ENCODE measurements at regions not wholly inside any gene's neighbourhood (a gene's known extent, or its start where the extent isn't known, plus 50 kb on each side); places are given as distances from the start of the nearest gene placed in this dataset.

DNA sequence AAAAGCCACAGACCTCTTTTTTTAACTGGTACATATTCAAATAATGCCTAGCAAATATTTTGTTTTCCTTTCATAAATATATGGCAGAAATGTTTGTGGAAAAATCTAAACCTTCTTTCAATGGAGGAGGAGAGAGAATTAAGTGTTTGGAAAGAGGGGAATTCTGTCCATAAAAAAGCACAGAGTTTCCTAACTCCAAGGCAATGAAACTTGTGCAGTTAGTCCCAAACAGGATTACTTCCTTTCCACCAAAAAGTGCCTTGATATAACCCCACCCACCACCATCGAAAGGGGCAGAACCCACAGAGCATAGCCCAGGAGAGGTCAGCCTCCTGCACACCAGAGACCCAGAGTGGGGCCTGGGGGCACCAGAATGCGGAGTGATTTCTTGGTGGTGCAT, 106.3 kb downstream of the OGFRL1 start:
- TF ChIP-seq, protein P1, sequence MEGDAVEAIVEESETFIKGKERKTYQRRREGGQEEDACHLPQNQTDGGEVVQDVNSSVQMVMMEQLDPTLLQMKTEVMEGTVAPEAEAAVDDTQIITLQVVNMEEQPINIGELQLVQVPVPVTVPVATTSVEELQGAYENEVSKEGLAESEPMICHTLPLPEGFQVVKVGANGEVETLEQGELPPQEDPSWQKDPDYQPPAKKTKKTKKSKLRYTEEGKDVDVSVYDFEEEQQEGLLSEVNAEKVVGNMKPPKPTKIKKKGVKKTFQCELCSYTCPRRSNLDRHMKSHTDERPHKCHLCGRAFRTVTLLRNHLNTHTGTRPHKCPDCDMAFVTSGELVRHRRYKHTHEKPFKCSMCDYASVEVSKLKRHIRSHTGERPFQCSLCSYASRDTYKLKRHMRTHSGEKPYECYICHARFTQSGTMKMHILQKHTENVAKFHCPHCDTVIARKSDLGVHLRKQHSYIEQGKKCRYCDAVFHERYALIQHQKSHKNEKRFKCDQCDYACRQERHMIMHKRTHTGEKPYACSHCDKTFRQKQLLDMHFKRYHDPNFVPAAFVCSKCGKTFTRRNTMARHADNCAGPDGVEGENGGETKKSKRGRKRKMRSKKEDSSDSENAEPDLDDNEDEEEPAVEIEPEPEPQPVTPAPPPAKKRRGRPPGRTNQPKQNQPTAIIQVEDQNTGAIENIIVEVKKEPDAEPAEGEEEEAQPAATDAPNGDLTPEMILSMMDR (IDR thresholded peaks at IDR 0.05; ENCODE audit: low read depth, low read length, missing input control): no peak
- TF ChIP-seq, protein P2, sequence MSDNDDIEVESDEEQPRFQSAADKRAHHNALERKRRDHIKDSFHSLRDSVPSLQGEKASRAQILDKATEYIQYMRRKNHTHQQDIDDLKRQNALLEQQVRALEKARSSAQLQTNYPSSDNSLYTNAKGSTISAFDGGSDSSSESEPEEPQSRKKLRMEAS (IDR thresholded peaks at IDR 0.05): no peak
- no peak for TF ChIP-seq TAF1 (conservative IDR thresholded peaks at IDR 0.05)
- no peak for TF ChIP-seq EGR1 (IDR thresholded peaks at IDR 0.05; ENCODE audit: low read depth in 2 of 2)
- no peak for TF ChIP-seq RAD21 (IDR thresholded peaks at IDR 0.05)
- TF ChIP-seq, protein P3, sequence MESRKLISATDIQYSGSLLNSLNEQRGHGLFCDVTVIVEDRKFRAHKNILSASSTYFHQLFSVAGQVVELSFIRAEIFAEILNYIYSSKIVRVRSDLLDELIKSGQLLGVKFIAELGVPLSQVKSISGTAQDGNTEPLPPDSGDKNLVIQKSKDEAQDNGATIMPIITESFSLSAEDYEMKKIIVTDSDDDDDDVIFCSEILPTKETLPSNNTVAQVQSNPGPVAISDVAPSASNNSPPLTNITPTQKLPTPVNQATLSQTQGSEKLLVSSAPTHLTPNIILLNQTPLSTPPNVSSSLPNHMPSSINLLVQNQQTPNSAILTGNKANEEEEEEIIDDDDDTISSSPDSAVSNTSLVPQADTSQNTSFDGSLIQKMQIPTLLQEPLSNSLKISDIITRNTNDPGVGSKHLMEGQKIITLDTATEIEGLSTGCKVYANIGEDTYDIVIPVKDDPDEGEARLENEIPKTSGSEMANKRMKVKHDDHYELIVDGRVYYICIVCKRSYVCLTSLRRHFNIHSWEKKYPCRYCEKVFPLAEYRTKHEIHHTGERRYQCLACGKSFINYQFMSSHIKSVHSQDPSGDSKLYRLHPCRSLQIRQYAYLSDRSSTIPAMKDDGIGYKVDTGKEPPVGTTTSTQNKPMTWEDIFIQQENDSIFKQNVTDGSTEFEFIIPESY (IDR thresholded peaks at IDR 0.05): no peak
- TF ChIP-seq HNF4G (IDR thresholded peaks at IDR 0.05): no peak
- TF ChIP-seq YY1 (IDR thresholded peaks at IDR 0.05): no peak
- no peak for TF ChIP-seq NR2F2 (IDR thresholded peaks at IDR 0.05)
- TF ChIP-seq SP1 (IDR thresholded peaks at IDR 0.05): no peak

Data from liver (tissue), 3 donors.